GM23338 (cell line): ENCODE measurements at regions not wholly inside any gene's neighbourhood (a gene's known extent, or its start where the extent isn't known, plus 50 kb on each side); places are given as distances from the start of the nearest gene placed in this dataset.
"Not testable (repeated sequence)": the region's sequence is repeated elsewhere in the genome, so short reads cannot be mapped to it uniquely, and the experiment has no call there.

Experiments
- ATAC-seq: fragments of 200-7000 bp; cut with Tn5 transposase; 3 replicates; pipeline ENCODE4 v1.9.1; 2020
- DNase-seq: peaks from one replicate; pipeline ENCODE4 v3.0.0-alpha.2; 2015; ENCODE audit warnings: low spot score
- H2AFZ ChIP-seq: fragments of 200-600 bp; sonication (generic); 2 replicates; pipeline ENCODE4 v1.8.0; 2016; ENCODE audit warnings: antibody characterized with exemption, mild to moderate bottlenecking, moderate library complexity
- H3F3A ChIP-seq: fragments of 200-600 bp; sonication (generic); replicated peaks from 2 replicates; pipeline ENCODE4 v1.8.0; 2017; ENCODE audit warnings: antibody characterized with exemption, mixed run types, low read depth
- H3K27ac ChIP-seq: fragments of 200-600 bp; sonication (generic); 2 replicates; pipeline ENCODE4 v1.6.1; 2016; ENCODE audit warnings: low read depth
- H3K27me3 ChIP-seq: fragments of 200-600 bp; sonication (generic); 2 replicates; pipeline ENCODE4 v1.8.0; 2016; ENCODE audit warnings: mild to moderate bottlenecking, mixed run types, moderate library complexity; ENCODE audit not compliant: insufficient read depth
- H3K36me3 ChIP-seq: fragments of 200-600 bp; sonication (generic); 2 replicates; pipeline ENCODE4 v1.8.0; 2016; ENCODE audit warnings: mild to moderate bottlenecking; ENCODE audit not compliant: insufficient read depth
- H3K4me1 ChIP-seq: fragments of 200-600 bp; sonication (generic); 2 replicates; pipeline ENCODE4 v1.8.0; 2016; ENCODE audit warnings: mild to moderate bottlenecking, moderate library complexity; ENCODE audit not compliant: insufficient read depth
- H3K4me2 ChIP-seq: fragments of 200-600 bp; sonication (generic); 2 replicates; pipeline ENCODE4 v1.7.1; 2017; ENCODE audit warnings: mixed run types
- H3K4me3 ChIP-seq: fragments of 200-600 bp; sonication (generic); 2 replicates; pipeline ENCODE4 v1.6.1; 2016; ENCODE audit warnings: mixed run types
- H3K79me2 ChIP-seq: fragments of 200-600 bp; sonication (generic); replicated peaks from 2 replicates; pipeline ENCODE4 v1.8.0; 2017; ENCODE audit warnings: mild to moderate bottlenecking; ENCODE audit not compliant: insufficient read depth
- H3K9me2 ChIP-seq: fragments of 200-600 bp; sonication (generic); 2 replicates; pipeline ENCODE4 v1.8.0; 2017; ENCODE audit not compliant: insufficient read depth
- H4K20me1 ChIP-seq: fragments of 200-600 bp; sonication (generic); replicated peaks from 2 replicates; pipeline ENCODE4 v1.8.0; 2017; ENCODE audit warnings: mild to moderate bottlenecking; ENCODE audit not compliant: insufficient read depth
- H3K27ac Mint-ChIP-seq: 2 replicates; pipeline ENCODE4 v1.8.0; 2020; ENCODE audit warnings: inconsistent platforms, mild to moderate bottlenecking, moderate library complexity, mixed read lengths
- H3K27me3 Mint-ChIP-seq: 3 replicates; pipeline ENCODE4 v1.8.0; 2022; ENCODE audit warnings: low read depth, mild to moderate bottlenecking, moderate library complexity, mixed read lengths, inconsistent platforms; ENCODE audit not compliant: insufficient read depth, poor library complexity
- H3K36me3 Mint-ChIP-seq: 3 replicates; pipeline ENCODE4 v1.8.0; 2021; ENCODE audit warnings: low read depth, mild to moderate bottlenecking, inconsistent platforms, moderate library complexity, mixed read lengths
- H3K4me1 Mint-ChIP-seq: 3 replicates; pipeline ENCODE4 v1.8.0; 2020; ENCODE audit warnings: mild to moderate bottlenecking, inconsistent platforms, mixed read lengths
- H3K4me3 Mint-ChIP-seq: 3 replicates; pipeline ENCODE4 v1.8.0; 2021; ENCODE audit warnings: moderate library complexity, mild to moderate bottlenecking, inconsistent platforms, mixed read lengths
- H3K9me3 Mint-ChIP-seq: 3 replicates; pipeline ENCODE4 v1.8.0; 2020; ENCODE audit warnings: moderate library complexity, mild to moderate bottlenecking, inconsistent platforms, mixed read lengths
- CTCF ChIP-seq, 2 experiments: fragments of 200-600 bp in 1 of 2; sonication (generic) in 1 of 2; conservative IDR thresholded peaks; 2 replicates each; pipeline versions ENCODE4 v1.5.1 to v1.6.1; 2016 to 2017; ENCODE audit warnings: antibody characterized with exemption in 2 of 2, low read depth in 2 of 2, mild to moderate bottlenecking in 2 of 2, moderate library complexity in 1 of 2
- EZH2phosphoT487 ChIP-seq: fragments of 200-600 bp; sonication (generic); IDR thresholded peaks from one replicate; pipeline ENCODE4 v1.8.1; 2018; ENCODE audit warnings: antibody characterized with exemption; ENCODE audit not compliant: unreplicated experiment
- JUNB ChIP-seq: IDR thresholded peaks from one replicate; pipeline ENCODE4 v1.6.1; 2016; ENCODE audit warnings: antibody characterized with exemption; ENCODE audit not compliant: unreplicated experiment
- ZNF331 ChIP-seq: fragments of 250-450 bp; sonication (Bioruptor Pico); IDR thresholded peaks from 2 replicates; pipeline ENCODE4 v1.5.0; 2020; ENCODE audit warnings: low read depth, mild to moderate bottlenecking, moderate library complexity

- Histone ChIP-seq H3K4me1 (peaks cover 5% of the 10 kb centered on the region; the same call in 1 of the 2 replicates), H3K4me2 (no peak overlapping the region), H3K79me2 (no peaks in the 10 kb centered on the region), H3K27me3 (no peaks in the 10 kb centered on the region), H4K20me1 (no peaks in the 10 kb centered on the region), H3K27ac (no peak overlapping the region), H3K36me3 (no peaks in the 10 kb centered on the region), H2AFZ (no peak overlapping the region), H3K4me3 (no peak overlapping the region), H3F3A (no peaks in the 10 kb centered on the region), H3K9me2 (no peaks in the 10 kb centered on the region; the same call in 1 of the 2 replicates)
- TF ChIP-seq EZH2phosphoT487: no peak
- TF ChIP-seq JUNB: no peak
- TF ChIP-seq CTCF (conservative IDR thresholded peaks at IDR 0.05; ENCODE audit: low read depth in 2 of 2): no peak
- TF ChIP-seq ZNF331 (CRISPR knock-in tag): no peak
- peaks cover 8% of the 10 kb centered on the region; the same call in 2 of the 3 replicates for H3K9me3 Mint-ChIP-seq
- H3K27ac Mint-ChIP-seq: no peak overlapping the region
- no peaks in the 10 kb centered on the region for H3K27me3 Mint-ChIP-seq
- ATAC-seq: no peak
- no peak overlapping the region for H3K4me3 Mint-ChIP-seq
- no peaks in the 10 kb centered on the region for H3K36me3 Mint-ChIP-seq
- DNase-seq: no peak
- H3K4me1 Mint-ChIP-seq: no peaks in the 10 kb centered on the region
These were observed 602.8 kb upstream of the EPHA5 start for GRCh38 chr4:66273110-66273509.

GRCh38 chr4:66270356-66270755 lies 600.1 kb upstream of the EPHA5 start:
- H3K79me2 ChIP-seq, ATAC-seq, H3K36me3 ChIP-seq: not testable (repeated sequence)

GRCh38 chr4:66266554-66266953 lies 596.3 kb upstream of the EPHA5 start:
- H3K27ac ChIP-seq, H3K4me1 ChIP-seq, H3K27me3 ChIP-seq, H4K20me1 ChIP-seq, DNase-seq, H3K4me1 Mint-ChIP-seq, H3K4me2 ChIP-seq, ATAC-seq, H3K36me3 ChIP-seq, H3K79me2 ChIP-seq, H3F3A ChIP-seq, H3K27ac Mint-ChIP-seq, H3K9me3 Mint-ChIP-seq, H3K4me3 ChIP-seq, H3K36me3 Mint-ChIP-seq, H3K9me2 ChIP-seq, H3K27me3 Mint-ChIP-seq, H3K4me3 Mint-ChIP-seq: not testable (repeated sequence)
- peak overlapping the region; percentile 11; the same call in 1 of the 2 replicates for H2AFZ ChIP-seq

More at GRCh38 chr4:66270356-66270755, 600.1 kb upstream of the EPHA5 start:
- not testable (repeated sequence) for H3K9me2 ChIP-seq, H3K27ac Mint-ChIP-seq, H3F3A ChIP-seq, H3K4me2 ChIP-seq, H3K4me1 Mint-ChIP-seq, H3K27me3 ChIP-seq, H3K27me3 Mint-ChIP-seq, H3K27ac ChIP-seq, H3K36me3 Mint-ChIP-seq, H3K4me3 ChIP-seq, H3K4me3 Mint-ChIP-seq, H2AFZ ChIP-seq, DNase-seq, H3K9me3 Mint-ChIP-seq, H3K4me1 ChIP-seq, H4K20me1 ChIP-seq
